ENCODE measurements at regions not wholly inside any gene's neighbourhood (a gene's known extent, or its start where the extent isn't known, plus 50 kb on each side); places are given as distances from the start of the nearest gene placed in this dataset.

DNA sequence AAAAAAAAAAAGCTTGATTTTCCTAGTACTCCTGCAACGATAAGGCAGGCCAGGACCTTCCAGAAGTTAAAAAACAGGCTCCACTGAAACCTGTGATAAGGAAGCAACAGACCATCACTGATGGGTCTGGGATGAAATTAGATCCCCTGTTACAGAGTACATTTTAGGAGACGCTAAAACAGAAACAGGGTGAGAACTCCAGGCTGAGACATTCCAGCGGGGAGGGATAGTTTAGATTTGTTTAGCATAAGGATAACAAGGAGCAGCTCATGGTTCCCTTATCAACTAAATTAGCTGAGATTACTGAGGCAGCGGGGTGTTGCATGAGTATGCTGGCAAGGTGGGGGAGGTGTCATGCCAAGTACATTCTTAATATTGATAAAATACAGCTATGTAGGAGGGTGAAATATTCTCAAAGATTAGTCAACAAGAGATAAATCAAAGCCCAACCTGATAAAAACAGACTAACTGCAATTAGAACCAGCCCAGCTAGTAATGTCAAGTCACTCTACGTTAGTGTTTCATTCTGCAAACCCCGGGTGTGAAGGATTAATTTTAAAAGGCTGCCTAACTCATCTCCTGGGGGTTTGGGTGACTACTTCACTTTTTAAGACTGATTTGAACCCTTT is 75.0 kb upstream of the BZW1 start:
- TF ChIP-seq, protein P1, sequence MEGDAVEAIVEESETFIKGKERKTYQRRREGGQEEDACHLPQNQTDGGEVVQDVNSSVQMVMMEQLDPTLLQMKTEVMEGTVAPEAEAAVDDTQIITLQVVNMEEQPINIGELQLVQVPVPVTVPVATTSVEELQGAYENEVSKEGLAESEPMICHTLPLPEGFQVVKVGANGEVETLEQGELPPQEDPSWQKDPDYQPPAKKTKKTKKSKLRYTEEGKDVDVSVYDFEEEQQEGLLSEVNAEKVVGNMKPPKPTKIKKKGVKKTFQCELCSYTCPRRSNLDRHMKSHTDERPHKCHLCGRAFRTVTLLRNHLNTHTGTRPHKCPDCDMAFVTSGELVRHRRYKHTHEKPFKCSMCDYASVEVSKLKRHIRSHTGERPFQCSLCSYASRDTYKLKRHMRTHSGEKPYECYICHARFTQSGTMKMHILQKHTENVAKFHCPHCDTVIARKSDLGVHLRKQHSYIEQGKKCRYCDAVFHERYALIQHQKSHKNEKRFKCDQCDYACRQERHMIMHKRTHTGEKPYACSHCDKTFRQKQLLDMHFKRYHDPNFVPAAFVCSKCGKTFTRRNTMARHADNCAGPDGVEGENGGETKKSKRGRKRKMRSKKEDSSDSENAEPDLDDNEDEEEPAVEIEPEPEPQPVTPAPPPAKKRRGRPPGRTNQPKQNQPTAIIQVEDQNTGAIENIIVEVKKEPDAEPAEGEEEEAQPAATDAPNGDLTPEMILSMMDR (IDR thresholded peaks at IDR 0.05; ENCODE audit: insufficient read depth, low read depth, low read length): no peak
- DNase-seq (ENCODE audit: low read depth): peak; percentile 82
- H3K4me3 ChIP-seq (ENCODE audit: low read depth, low read length): no peak overlapping the region

DNA sequence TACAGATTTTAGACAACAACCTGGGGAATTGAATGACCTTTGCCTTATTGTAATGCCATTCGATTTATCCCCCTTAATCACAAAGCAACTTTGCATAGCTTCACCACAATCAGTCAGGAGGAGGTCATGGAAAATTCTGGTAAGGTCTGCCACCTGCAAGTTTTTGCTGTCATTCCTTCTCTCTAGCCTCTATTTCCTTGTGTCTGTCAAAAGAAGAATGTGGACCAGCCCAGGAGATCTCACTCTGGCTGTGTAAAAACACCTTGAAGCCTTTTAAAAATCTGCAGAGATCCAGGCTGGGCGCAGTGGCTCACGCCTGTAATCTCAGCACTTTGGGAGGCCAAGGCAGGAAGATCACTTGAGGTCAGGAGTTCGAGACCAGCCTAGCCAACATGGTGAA is 74.1 kb upstream of the BZW1 start:
- no peak overlapping the region for H3K4me3 ChIP-seq (ENCODE audit: low read depth, low read length)
- TF ChIP-seq, protein P1 (IDR thresholded peaks at IDR 0.05; ENCODE audit: insufficient read depth, low read depth, low read length): no peak
- no peak for DNase-seq (ENCODE audit: low read depth)

DNA sequence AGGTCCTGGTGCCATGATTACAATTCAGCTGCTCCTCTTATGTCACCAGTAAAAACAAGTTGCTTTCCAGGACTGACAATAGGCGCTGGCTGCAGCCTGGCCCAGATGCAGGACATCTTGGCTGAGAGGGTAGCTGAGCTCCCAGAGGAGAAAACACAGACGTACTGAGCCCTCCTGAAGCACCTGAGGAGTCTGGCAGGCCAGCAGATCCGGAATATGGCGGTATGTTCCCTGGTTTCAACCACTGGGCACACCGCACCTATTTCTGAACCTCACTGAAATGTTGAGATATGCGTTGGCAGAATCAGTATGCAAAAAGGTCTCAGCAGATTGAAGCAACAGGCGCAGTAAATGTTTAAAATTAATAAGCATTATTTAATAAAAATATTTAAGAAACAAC is 73.1 kb upstream of the BZW1 start:
- TF ChIP-seq, protein P1 (IDR thresholded peaks at IDR 0.05; ENCODE audit: insufficient read depth, low read depth, low read length): no peak
- no peak overlapping the region for H3K4me3 ChIP-seq (ENCODE audit: low read depth, low read length)
- DNase-seq (ENCODE audit: low read depth): no peak

DNA sequence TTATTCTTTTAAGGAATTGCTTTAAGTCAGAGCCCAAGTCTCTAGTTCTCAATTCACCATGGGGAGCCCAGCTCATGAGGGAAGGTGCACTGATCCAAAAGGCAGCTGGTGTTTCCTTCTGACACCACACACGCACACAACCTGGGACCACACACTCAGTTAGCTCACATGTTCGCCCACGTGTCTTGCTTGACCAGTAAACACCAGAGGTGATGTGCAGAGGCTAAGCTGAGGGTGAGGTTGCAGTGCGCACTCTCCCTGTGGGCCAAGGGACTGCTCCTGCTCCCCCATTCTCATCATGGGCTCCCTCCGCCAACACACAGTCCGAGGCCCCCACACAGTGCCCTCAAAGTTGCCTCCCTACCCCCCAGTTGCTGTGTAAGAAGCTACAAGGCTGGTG is 70.8 kb upstream of the BZW1 start:
- DNase-seq (ENCODE audit: low read depth): no peak
- TF ChIP-seq, protein P1 (IDR thresholded peaks at IDR 0.05; ENCODE audit: insufficient read depth, low read depth, low read length): no peak
- no peak overlapping the region for H3K4me3 ChIP-seq (ENCODE audit: low read depth, low read length)

DNA sequence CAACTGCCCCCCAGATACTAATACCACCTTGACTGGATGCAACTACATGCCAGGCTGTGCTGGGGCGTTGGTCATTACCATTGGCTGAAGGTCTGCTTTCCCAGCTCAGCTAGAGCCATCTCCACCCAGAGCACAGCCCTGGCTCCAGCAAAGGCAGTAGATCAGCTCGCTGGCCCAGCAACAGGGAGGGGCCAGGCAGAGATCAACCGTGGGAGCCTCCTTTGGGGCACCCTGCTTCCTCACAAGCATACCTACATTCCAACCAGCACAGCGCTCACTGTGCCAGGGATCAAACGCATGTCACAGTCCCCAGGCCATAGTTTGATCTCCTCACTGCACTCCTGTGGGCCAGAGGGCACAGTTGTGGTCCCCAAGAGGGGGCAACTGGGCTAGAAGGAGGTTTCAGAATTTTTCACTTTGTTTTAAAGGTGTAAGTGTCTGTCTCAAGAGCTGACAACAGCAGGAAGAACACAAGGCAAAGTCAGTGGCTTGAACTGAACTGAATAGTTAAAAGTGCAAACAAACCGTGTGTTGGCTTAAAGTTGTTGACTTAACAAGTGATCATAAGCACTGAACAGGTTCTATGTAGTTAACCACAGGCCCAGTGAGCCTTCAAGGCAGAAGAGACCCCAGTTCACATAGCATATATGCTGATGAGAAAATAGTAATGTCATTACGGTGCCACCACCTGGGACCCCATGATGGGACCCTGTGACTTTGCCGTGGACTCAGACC is 70.1 kb upstream of the BZW1 start:
- DNase-seq (ENCODE audit: low read depth): no peak
- TF ChIP-seq, protein P1 (IDR thresholded peaks at IDR 0.05; ENCODE audit: insufficient read depth, low read depth, low read length): no peak
- H3K4me3 ChIP-seq (ENCODE audit: low read depth, low read length): no peak overlapping the region

DNA sequence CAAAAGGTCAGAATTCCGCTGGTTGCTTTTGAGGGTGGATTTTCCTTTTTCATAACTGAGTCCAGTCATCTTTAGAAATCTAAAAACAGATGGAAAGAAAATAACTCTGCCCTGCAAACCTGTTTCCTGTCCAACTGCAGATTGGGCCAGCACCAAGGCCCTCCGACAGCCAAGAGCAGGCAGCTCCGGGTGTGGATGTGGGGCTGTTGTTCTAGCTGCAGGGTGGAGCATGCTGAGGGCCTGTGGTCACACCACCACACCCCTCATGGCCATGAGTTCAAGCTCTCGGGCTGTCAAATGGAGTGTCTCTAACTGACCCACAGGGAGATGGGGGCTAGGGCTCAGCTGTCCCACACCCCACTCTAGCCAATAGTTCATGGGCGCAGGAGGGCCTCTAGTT is 69.3 kb upstream of the BZW1 start:
- TF ChIP-seq, protein P1 (IDR thresholded peaks at IDR 0.05; ENCODE audit: insufficient read depth, low read depth, low read length): no peak
- no peak for DNase-seq (ENCODE audit: low read depth)
- H3K4me3 ChIP-seq (ENCODE audit: low read depth, low read length): no peak overlapping the region
